Anterior cingulate cortex (tissue), 58 donors: ENCODE measurements at regions not wholly inside any gene's neighbourhood (a gene's known extent, or its start where the extent isn't known, plus 50 kb on each side); places are given as distances from the start of the nearest gene placed in this dataset.

ENCODE experiments used
- DNase-seq, 58 donors: peaks; one replicate each; lab custom pipeline; 2025; lab: John Stamatoyannopoulos, UW

GRCh38 chr17:55829995-55830612 is 79.3 kb downstream of the PCTP start:
- no peak for DNase-seq

- peak in 1 of 58 donors; percentile 2 for DNase-seq
Measured at GRCh38 chr17:55830699-55831471, 80.0 kb downstream of the PCTP start.

GRCh38 chr17:55833306-55833705 is 82.5 kb downstream of the PCTP start:
- no peak for DNase-seq

- DNase-seq: no peak
Measured at GRCh38 chr17:55842405-55843158, 91.7 kb downstream of the PCTP start.

GRCh38 chr17:55843785-55844184 is 92.9 kb downstream of the PCTP start:
- DNase-seq: no peak

- peak in 40 of 58 donors; percentile 0 to 55 (median 9) for DNase-seq
Measured at GRCh38 chr17:55845385-55845784, 94.5 kb downstream of the PCTP start.

- no peak for DNase-seq
Measured at GRCh38 chr17:55846745-55847144, 95.9 kb downstream of the PCTP start.

- DNase-seq: no peak
Measured at GRCh38 chr17:55852734-55853133, 101.9 kb downstream of the PCTP start.

- no peak for DNase-seq
Measured at GRCh38 chr17:55859301-55859795, 108.5 kb downstream of the PCTP start.

- no peak for DNase-seq
Measured at GRCh38 chr17:55865072-55865762, 114.4 kb downstream of the PCTP start.

- no peak for DNase-seq
Measured at GRCh38 chr17:55870044-55870443, 119.2 kb downstream of the PCTP start.

GRCh38 chr17:55872374-55872773 is 121.5 kb downstream of the PCTP start:
- no peak for DNase-seq

- DNase-seq: no peak
Measured at GRCh38 chr17:55873017-55873758, 122.3 kb downstream of the PCTP start.

GRCh38 chr17:55883149-55883548 is 132.3 kb downstream of the PCTP start:
- DNase-seq: no peak

- DNase-seq: no peak
Measured at GRCh38 chr17:55887531-55887930, 136.7 kb downstream of the PCTP start.

GRCh38 chr17:55889271-55889670 is 138.4 kb downstream of the PCTP start:
- no peak for DNase-seq

- no peak for DNase-seq
Measured at GRCh38 chr17:55895112-55895759, 144.4 kb downstream of the PCTP start.

GRCh38 chr17:55897301-55897700 is 146.4 kb downstream of the PCTP start:
- no peak for DNase-seq

- no peak for DNase-seq
Measured at GRCh38 chr17:55898195-55898594, 147.3 kb downstream of the PCTP start.
